ENCODE measurements at regions not wholly inside any gene's neighbourhood (a gene's known extent, or its start where the extent isn't known, plus 50 kb on each side); places are given as distances from the start of the nearest gene placed in this dataset.

DNA sequence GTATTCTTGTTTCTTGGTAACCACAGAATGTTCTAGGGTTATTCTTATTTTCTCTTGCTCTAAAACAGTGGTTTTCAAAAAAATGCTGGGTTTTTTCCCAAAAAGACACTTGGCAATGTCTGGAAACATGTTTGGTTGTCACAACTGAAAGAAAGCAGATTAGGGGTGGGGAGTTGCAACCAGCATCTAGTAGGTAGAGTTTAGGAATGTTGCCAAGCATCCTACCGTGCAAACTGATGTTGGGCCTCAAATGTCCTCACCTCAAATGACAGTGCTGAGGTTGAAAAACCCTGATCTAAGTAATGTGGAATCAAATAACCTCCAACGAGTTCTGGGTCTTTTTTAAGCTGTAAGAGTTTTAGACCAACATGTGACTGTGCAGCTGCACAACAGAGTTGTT lies 270.5 kb upstream of the STT3B start:
- Histone ChIP-seq H3K27me3 (ENCODE audit: insufficient read depth, low read length) (no peaks in the 10 kb centered on the region), H3K9me3 (ENCODE audit: insufficient read depth, low read depth, low read length) (no peaks in the 10 kb centered on the region)

DNA sequence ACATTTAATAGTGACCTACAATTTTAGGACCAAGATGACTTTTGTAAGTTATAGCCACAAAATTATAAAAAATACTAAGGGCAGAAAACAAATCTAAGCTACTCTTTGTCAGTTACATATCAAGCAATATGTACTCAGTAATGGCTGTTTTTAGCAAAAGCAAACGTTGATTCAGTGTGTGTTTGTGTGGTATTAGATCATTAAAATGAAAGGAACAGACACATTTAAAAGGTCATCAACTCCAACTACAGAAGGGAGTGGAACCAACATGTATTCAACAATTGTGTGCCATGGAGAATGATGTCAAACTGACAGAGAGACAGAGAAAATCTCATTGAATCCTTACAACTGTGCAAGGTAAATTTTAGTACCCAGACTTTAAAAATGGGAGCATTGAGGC lies 268.8 kb upstream of the STT3B start:
- no peaks in the 10 kb centered on the region for H3K4me1 ChIP-seq (ENCODE audit: insufficient read depth, low read length)
- no peak overlapping the region for H3K9ac ChIP-seq (ENCODE audit: low read depth, low read length)
- no peak overlapping the region for H3K4me3 ChIP-seq (ENCODE audit: low read length)
- H3K27me3 ChIP-seq (ENCODE audit: insufficient read depth, low read length), result no peaks in the 10 kb centered on the region
- no peak overlapping the region for H3K27ac ChIP-seq (ENCODE audit: low read length)
- H3K9me3 ChIP-seq (ENCODE audit: insufficient read depth, low read depth, low read length), result no peaks in the 10 kb centered on the region
- no peaks in the 10 kb centered on the region for H3K36me3 ChIP-seq (ENCODE audit: insufficient read depth, low read depth, low read length)

More for the DNA sequence above, 270.5 kb upstream of the STT3B start:
- H3K9ac ChIP-seq (ENCODE audit: low read depth, low read length), result no peak overlapping the region
- H3K27ac ChIP-seq (ENCODE audit: low read length), result no peak overlapping the region
- no peaks in the 10 kb centered on the region for H3K36me3 ChIP-seq (ENCODE audit: insufficient read depth, low read depth, low read length)
- no peaks in the 10 kb centered on the region for H3K4me1 ChIP-seq (ENCODE audit: insufficient read depth, low read length)
- H3K4me3 ChIP-seq (ENCODE audit: low read length), result no peak overlapping the region

DNA sequence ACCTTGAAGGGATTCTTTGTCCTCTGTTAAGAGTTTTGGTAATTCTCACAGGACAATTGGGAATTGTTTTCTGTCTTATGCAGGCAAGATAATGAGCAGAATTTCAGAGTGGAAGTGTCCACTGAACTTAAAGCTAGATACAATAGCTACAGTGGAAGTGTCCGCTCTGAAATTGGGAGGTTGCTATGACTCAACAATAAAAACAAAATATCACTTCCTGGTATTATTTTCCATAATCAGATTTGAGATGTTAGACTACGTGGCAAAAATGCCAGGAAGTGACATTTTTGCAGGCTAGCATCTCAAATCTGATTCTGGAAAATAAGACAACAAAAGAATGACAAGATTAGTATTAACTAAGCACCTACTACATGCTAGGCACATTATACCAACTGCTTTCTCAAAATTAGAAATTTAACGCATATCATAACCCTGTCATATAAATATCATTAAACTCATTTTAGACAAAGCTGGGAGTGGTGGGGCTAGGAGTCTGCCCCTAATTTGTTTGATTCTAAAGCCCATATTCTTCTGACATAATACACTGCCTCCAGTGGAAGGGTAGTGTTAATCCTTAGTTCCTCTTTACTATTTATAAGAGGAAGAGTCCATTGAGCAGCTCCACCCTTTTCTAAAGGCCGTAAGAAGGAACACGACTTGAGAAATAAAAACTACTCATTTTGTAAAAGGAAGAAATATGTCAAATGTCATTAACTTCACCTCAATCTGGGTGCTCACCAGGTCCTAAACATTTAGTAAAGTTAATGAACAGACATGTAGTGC lies 266.9 kb upstream of the STT3B start:
- H3K4me3 ChIP-seq (ENCODE audit: low read length), result no peak overlapping the region
- H3K36me3 ChIP-seq (ENCODE audit: insufficient read depth, low read depth, low read length), result no peaks in the 10 kb centered on the region
- no peak overlapping the region for H3K9ac ChIP-seq (ENCODE audit: low read depth, low read length)
- no peaks in the 10 kb centered on the region for H3K4me1 ChIP-seq (ENCODE audit: insufficient read depth, low read length)
- no peak overlapping the region for H3K27ac ChIP-seq (ENCODE audit: low read length)
- no peaks in the 10 kb centered on the region for H3K9me3 ChIP-seq (ENCODE audit: insufficient read depth, low read depth, low read length)
- H3K27me3 ChIP-seq (ENCODE audit: insufficient read depth, low read length), result no peaks in the 10 kb centered on the region

DNA sequence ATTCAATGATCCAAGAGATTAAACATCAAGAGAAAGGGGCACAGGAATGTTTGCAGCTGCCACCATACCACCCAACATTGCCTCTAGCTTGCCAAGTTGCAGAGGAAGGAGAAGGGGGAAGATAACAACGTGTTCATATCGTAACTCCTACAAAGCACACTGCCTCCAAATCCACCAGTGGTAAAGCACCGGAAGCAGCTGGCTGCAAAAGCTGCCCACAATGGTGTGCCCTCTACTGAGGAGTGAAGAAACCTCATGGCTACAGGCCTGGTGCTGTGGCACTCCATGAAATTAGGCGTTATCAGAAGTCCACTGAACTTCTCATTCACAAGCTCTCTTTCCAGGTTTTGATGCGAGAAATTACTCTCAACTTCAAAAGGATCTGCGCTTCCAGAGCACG lies 263.9 kb upstream of the STT3B start:
- Histone ChIP-seq H3K4me1 (ENCODE audit: insufficient read depth, low read length) (no peaks in the 10 kb centered on the region), H3K9me3 (ENCODE audit: insufficient read depth, low read depth, low read length) (no peaks in the 10 kb centered on the region), H3K27ac (ENCODE audit: low read length) (no peak overlapping the region), H3K27me3 (ENCODE audit: insufficient read depth, low read length) (no peaks in the 10 kb centered on the region), H3K4me3 (ENCODE audit: low read length) (no peak overlapping the region), H3K9ac (ENCODE audit: low read depth, low read length) (no peak overlapping the region), H3K36me3 (ENCODE audit: insufficient read depth, low read depth, low read length) (no peaks in the 10 kb centered on the region)

DNA sequence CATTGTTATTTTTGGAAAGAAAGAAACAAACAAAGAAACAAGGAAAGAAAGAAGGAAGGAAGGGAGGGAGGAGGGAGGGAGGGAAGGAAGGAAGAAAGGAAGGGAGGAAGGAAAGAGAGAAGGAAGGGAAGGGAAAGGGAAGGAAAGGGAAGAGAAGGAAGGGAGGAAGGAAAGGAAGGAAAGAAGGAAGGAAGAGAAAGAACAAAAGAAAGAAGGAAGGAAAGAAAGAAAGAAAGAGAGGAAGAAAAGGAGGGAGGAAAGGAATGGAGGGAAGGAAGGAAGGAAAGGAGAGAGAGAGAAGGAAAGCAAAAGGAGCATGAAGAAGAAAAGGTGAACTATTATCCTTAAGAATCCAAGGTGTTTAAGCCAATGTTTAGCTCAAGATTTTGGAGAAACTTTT lies 262.7 kb upstream of the STT3B start:
- Histone ChIP-seq H3K36me3 (ENCODE audit: insufficient read depth, low read depth, low read length) (no peaks in the 10 kb centered on the region), H3K9me3 (ENCODE audit: insufficient read depth, low read depth, low read length) (no peaks in the 10 kb centered on the region), H3K4me1 (ENCODE audit: insufficient read depth, low read length) (no peaks in the 10 kb centered on the region), H3K27ac (ENCODE audit: low read length) (no peak overlapping the region), H3K9ac (ENCODE audit: low read depth, low read length) (no peak overlapping the region), H3K4me3 (ENCODE audit: low read length) (no peak overlapping the region), H3K27me3 (ENCODE audit: insufficient read depth, low read length) (no peaks in the 10 kb centered on the region)

DNA sequence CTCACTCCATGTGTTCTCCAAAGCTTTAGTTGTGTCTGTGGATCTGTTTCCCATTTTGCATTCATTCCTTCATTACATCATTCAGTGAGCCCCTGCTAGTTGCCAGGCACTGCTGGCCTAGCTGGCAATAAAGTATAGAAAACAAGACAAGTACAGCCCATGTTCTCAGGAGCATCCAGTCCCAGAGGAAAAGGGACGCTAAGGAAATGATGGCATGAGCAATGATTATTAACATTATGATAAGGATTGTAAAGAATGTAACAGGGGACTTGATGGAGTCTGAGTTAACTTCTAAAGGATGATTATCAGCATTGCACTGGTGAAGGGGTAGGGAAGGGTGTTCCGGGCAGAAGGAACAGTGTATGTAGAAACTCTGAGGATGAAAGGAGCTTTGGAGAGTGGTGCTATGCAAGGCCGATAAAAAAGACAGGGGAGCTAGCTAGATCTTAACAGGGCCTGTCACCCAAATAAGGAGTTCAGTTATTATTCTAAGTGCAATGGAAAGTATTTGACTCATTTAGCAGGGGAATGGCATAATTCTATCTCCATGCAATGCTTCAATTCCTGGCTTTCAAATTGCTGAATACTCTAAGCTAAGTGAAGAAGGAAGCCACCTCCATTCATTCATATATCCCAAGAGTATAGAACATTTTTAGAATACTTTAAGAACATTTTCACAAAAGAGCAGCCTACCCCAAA lies 258.2 kb upstream of the STT3B start:
- H3K4me3 ChIP-seq (ENCODE audit: low read length), result no peak overlapping the region
- H3K9ac ChIP-seq (ENCODE audit: low read depth, low read length), result no peak overlapping the region
- no peaks in the 10 kb centered on the region for H3K27me3 ChIP-seq (ENCODE audit: insufficient read depth, low read length)
- H3K27ac ChIP-seq (ENCODE audit: low read length), result no peak overlapping the region
- peaks cover 5% of the 10 kb centered on the region; the same call in 1 of the 2 replicates for H3K4me1 ChIP-seq (ENCODE audit: insufficient read depth, low read length)
- no peaks in the 10 kb centered on the region for H3K36me3 ChIP-seq (ENCODE audit: insufficient read depth, low read depth, low read length)
- H3K9me3 ChIP-seq (ENCODE audit: insufficient read depth, low read depth, low read length), result no peaks in the 10 kb centered on the region

DNA sequence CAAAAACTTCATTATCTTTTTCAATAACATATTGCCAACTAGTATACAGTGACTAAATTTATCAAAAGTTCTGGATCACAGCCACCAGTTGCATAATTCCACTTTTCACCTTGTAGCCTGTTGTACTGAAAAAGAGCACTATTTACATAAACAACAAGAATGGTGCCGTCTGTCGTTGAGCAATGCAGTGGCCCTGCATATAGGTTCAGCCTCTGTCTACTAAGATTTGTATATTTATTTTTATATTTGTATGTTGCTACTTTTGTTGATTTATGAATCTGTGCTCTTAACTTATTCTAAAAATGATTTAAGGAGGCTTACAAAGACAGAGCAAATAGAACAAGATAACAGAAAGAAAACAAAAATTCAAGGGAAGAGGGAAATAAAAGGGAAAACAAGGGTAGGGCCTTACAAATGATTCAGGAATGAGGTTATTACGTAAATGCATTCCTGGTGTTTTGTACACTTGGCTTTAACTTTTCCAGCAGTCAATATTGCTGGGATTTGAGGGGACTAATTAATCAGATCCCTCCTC lies 257.6 kb upstream of the STT3B start:
- no peak overlapping the region for H3K27ac ChIP-seq (ENCODE audit: low read length)
- no peaks in the 10 kb centered on the region for H3K9me3 ChIP-seq (ENCODE audit: insufficient read depth, low read depth, low read length)
- H3K4me3 ChIP-seq (ENCODE audit: low read length), result no peak overlapping the region
- peaks cover 5% of the 10 kb centered on the region; the same call in 1 of the 2 replicates for H3K4me1 ChIP-seq (ENCODE audit: insufficient read depth, low read length)
- H3K9ac ChIP-seq (ENCODE audit: low read depth, low read length), result no peak overlapping the region
- no peaks in the 10 kb centered on the region for H3K27me3 ChIP-seq (ENCODE audit: insufficient read depth, low read length)
- H3K36me3 ChIP-seq (ENCODE audit: insufficient read depth, low read depth, low read length), result no peaks in the 10 kb centered on the region

DNA sequence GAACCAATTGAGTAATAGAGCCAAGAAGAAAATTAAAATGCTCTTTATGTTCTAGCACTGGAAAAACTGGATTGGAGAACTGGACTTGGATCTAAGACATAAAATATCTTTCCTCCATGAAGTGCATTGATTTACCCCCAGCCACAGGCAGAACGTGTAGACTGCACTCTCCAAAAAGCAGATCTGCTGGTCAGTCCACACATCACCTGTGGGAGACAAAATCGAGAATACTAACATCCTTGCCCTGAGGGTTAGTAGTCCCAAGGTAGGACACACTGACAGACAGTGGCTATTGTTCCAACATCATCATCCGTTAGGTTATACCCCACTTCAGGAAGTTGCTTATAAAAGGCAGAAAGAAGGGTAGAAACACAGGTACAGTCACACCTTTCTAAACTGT lies 257.1 kb upstream of the STT3B start:
- Histone ChIP-seq H3K4me3 (ENCODE audit: low read length) (no peak overlapping the region), H3K9me3 (ENCODE audit: insufficient read depth, low read depth, low read length) (no peaks in the 10 kb centered on the region), H3K9ac (ENCODE audit: low read depth, low read length) (no peak overlapping the region), H3K27ac (ENCODE audit: low read length) (no peak overlapping the region), H3K36me3 (ENCODE audit: insufficient read depth, low read depth, low read length) (no peaks in the 10 kb centered on the region), H3K4me1 (ENCODE audit: insufficient read depth, low read length) (peaks cover 5% of the 10 kb centered on the region; the same call in 1 of the 2 replicates), H3K27me3 (ENCODE audit: insufficient read depth, low read length) (no peaks in the 10 kb centered on the region)

DNA sequence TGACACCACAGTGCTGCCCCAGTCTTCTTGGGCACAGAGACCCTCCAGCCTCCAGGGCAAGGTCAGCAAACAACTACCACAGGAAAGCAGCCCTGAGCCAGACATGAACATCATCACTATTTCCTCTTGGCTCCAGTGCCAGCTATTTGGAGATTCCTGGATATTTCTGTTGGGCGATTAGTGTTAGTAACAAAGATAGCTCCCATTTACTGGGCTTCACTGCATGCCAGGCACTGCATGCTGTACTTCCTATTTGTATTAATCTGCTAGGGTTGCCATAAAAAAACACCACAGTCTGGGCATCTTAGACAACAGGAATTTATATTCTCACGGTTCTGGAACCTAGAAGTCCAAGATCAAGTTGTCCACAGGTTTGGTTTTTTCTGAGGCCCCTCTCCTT lies 255.1 kb upstream of the STT3B start:
- Histone ChIP-seq H3K4me3 (ENCODE audit: low read length) (no peak overlapping the region), H3K36me3 (ENCODE audit: insufficient read depth, low read depth, low read length) (no peaks in the 10 kb centered on the region), H3K4me1 (ENCODE audit: insufficient read depth, low read length) (peaks cover 5% of the 10 kb centered on the region; the same call in 1 of the 2 replicates), H3K27me3 (ENCODE audit: insufficient read depth, low read length) (no peaks in the 10 kb centered on the region), H3K9me3 (ENCODE audit: insufficient read depth, low read depth, low read length) (no peaks in the 10 kb centered on the region), H3K9ac (ENCODE audit: low read depth, low read length) (no peak overlapping the region), H3K27ac (ENCODE audit: low read length) (no peak overlapping the region)

DNA sequence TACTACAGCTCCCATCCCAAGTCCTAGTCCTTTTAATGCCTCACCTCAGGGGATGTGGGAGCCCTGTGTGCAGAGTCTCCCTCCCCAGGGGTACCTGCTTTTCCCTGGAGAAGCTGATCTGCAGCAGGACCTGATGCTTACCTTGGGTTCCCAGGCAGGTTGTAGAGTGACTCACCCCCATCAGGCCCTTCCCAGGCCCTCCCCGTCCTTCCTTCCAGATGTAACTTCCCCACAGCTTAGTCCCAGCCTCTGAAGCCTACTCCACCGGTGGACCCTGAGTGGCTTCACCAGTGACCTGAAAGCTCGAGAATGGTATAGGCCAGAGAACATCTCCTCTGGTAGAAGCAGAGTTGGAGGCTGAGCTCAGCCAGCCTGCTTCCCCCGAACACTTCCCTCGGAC lies 254.2 kb upstream of the STT3B start:
- no peaks in the 10 kb centered on the region for H3K36me3 ChIP-seq (ENCODE audit: insufficient read depth, low read depth, low read length)
- H3K27ac ChIP-seq (ENCODE audit: low read length), result no peak overlapping the region
- no peaks in the 10 kb centered on the region for H3K27me3 ChIP-seq (ENCODE audit: insufficient read depth, low read length)
- no peak overlapping the region for H3K9ac ChIP-seq (ENCODE audit: low read depth, low read length)
- no peaks in the 10 kb centered on the region for H3K9me3 ChIP-seq (ENCODE audit: insufficient read depth, low read depth, low read length)
- no peak overlapping the region for H3K4me3 ChIP-seq (ENCODE audit: low read length)
- peaks cover 5% of the 10 kb centered on the region; the same call in 1 of the 2 replicates for H3K4me1 ChIP-seq (ENCODE audit: insufficient read depth, low read length)

DNA sequence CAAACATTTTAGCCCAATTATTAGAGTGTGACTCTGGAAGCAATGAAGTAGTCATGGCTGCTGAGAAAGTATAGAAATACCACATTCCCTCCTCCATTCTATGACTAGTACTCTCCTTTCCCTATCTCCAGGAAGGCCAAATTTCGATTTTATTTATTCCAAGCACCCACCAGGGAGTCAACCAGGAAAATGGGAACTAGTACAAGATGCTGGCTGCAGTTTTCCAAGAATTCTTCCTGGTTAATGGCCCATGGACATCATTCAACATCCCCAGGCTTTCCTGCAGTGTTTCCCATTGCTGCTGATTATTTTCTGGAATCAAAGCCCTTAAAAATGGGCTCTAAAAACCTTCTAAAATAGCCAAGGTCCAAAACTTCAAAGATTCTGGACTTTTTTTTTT lies 247.9 kb upstream of the STT3B start:
- Histone ChIP-seq H3K9ac (ENCODE audit: low read depth, low read length) (no peak overlapping the region), H3K4me3 (ENCODE audit: low read length) (no peak overlapping the region), H3K27ac (ENCODE audit: low read length) (no peak overlapping the region)

More for the DNA sequence above, 247.9 kb upstream of the STT3B start:
- no peaks in the 10 kb centered on the region for H3K9me3 ChIP-seq (ENCODE audit: insufficient read depth, low read depth, low read length)
- H3K4me1 ChIP-seq (ENCODE audit: insufficient read depth, low read length), result peaks cover 6% of the 10 kb centered on the region; the same call in 1 of the 2 replicates
- no peaks in the 10 kb centered on the region for H3K36me3 ChIP-seq (ENCODE audit: insufficient read depth, low read depth, low read length)
- no peaks in the 10 kb centered on the region for H3K27me3 ChIP-seq (ENCODE audit: insufficient read depth, low read length)

Data from iPS-20b (cell line).